Stromal cell of bone marrow (primary cell): ENCODE measurements at regions not wholly inside any gene's neighbourhood (a gene's known extent, or its start where the extent isn't known, plus 50 kb on each side); places are given as distances from the start of the nearest gene placed in this dataset.
"Not testable (repeated sequence)": the region's sequence is repeated elsewhere in the genome, so short reads cannot be mapped to it uniquely, and the experiment has no call there.

Source experiments
- DNase-seq: peaks from one replicate; pipeline ENCODE4 v3.0.0-alpha.2; 2012; ENCODE audit warnings: low read depth

GRCh38 chr3:193963808-193964516 lies 172.0 kb upstream of the HES1 start:
- no peak for DNase-seq

GRCh38 chr3:193964517-193964880 lies 171.4 kb upstream of the HES1 start:
- DNase-seq: no peak

- no peak for DNase-seq
Observed at GRCh38 chr3:193968380-193968974, 167.5 kb upstream of the HES1 start.

GRCh38 chr3:193970131-193970772 lies 165.7 kb upstream of the HES1 start:
- not testable (repeated sequence) for DNase-seq

- DNase-seq: no peak
Observed at GRCh38 chr3:193970773-193971206, 165.2 kb upstream of the HES1 start.

- DNase-seq: no peak
Observed at GRCh38 chr3:193971261-193971751, 164.6 kb upstream of the HES1 start.

GRCh38 chr3:193971966-193972365 lies 164.0 kb upstream of the HES1 start:
- no peak for DNase-seq

GRCh38 chr3:193972832-193973231 lies 163.1 kb upstream of the HES1 start:
- DNase-seq: no peak

GRCh38 chr3:193974191-193974652 lies 161.7 kb upstream of the HES1 start:
- no peak for DNase-seq

GRCh38 chr3:193974671-193975535 lies 161.0 kb upstream of the HES1 start:
- no peak for DNase-seq

GRCh38 chr3:193977622-193978021 lies 158.3 kb upstream of the HES1 start:
- DNase-seq: no peak

- DNase-seq: no peak
Observed at GRCh38 chr3:193978030-193978429, 157.9 kb upstream of the HES1 start.

- no peak for DNase-seq
Observed at GRCh38 chr3:193978486-193978885, 157.5 kb upstream of the HES1 start.

GRCh38 chr3:193980326-193980725 lies 155.6 kb upstream of the HES1 start:
- DNase-seq: no peak

GRCh38 chr3:193980905-193981304 lies 155.0 kb upstream of the HES1 start:
- no peak for DNase-seq

- no peak for DNase-seq
Observed at GRCh38 chr3:193981504-193981903, 154.4 kb upstream of the HES1 start.

- DNase-seq: peak; percentile 67
Observed at GRCh38 chr3:193982258-193982659, 153.7 kb upstream of the HES1 start.

GRCh38 chr3:193983846-193984818 lies 151.8 kb upstream of the HES1 start:
- DNase-seq: no peak

GRCh38 chr3:193984876-193985275 lies 151.1 kb upstream of the HES1 start:
- DNase-seq: no peak

GRCh38 chr3:193987186-193987585 lies 148.8 kb upstream of the HES1 start:
- DNase-seq: no peak

- DNase-seq: no peak
Observed at GRCh38 chr3:193989186-193989585, 146.8 kb upstream of the HES1 start.
